Hepatocyte (in vitro differentiated cells): ENCODE measurements at regions not wholly inside any gene's neighbourhood (a gene's known extent, or its start where the extent isn't known, plus 50 kb on each side); places are given as distances from the start of the nearest gene placed in this dataset.
A peak's percentile ranks its signal among the peaks of the same experiment; 100 is the strongest.

ENCODE experiments used
- DNase-seq: peaks from one replicate; pipeline ENCODE4 v3.0.0-alpha.2; 2016; ENCODE audit warnings: low spot score
- H2AFZ ChIP-seq: fragments of 200-600 bp; sonication (generic); 2 replicates; pipeline ENCODE4 v1.6.0; 2016; ENCODE audit warnings: antibody characterized with exemption, mild to moderate bottlenecking
- H3K27ac ChIP-seq: fragments of 200-600 bp; sonication (generic); 2 replicates; pipeline ENCODE4 v1.5.1; 2016; ENCODE audit warnings: mild to moderate bottlenecking
- H3K27me3 ChIP-seq: fragments of 200-600 bp; sonication (generic); 2 replicates; pipeline ENCODE4 v1.6.1; 2016
- H3K36me3 ChIP-seq: fragments of 200-600 bp; sonication (generic); replicated peaks from 2 replicates; pipeline ENCODE4 v1.5.1; 2016; ENCODE audit warnings: low read depth; ENCODE audit not compliant: insufficient read depth
- H3K4me1 ChIP-seq: fragments of 200-600 bp; sonication (generic); 2 replicates; pipeline ENCODE4 v1.5.1; 2016; ENCODE audit warnings: mild to moderate bottlenecking, moderate library complexity; ENCODE audit not compliant: insufficient read depth
- H3K4me2 ChIP-seq: fragments of 200-600 bp; sonication (generic); 2 replicates; pipeline ENCODE4 v1.6.0; 2016
- H3K4me3 ChIP-seq: fragments of 200-600 bp; sonication (generic); 2 replicates; pipeline ENCODE4 v1.5.1; 2016; ENCODE audit warnings: mild to moderate bottlenecking
- H3K79me2 ChIP-seq: fragments of 200-600 bp; sonication (generic); 2 replicates; pipeline ENCODE4 v1.6.0; 2017; ENCODE audit warnings: mild to moderate bottlenecking
- H3K9me2 ChIP-seq: fragments of 200-600 bp; sonication (generic); replicated peaks from 2 replicates; pipeline ENCODE4 v1.6.0; 2017; ENCODE audit warnings: mild to moderate bottlenecking; ENCODE audit not compliant: insufficient read depth
- H3K9me3 ChIP-seq: fragments of 200-600 bp; sonication (generic); 2 replicates; pipeline ENCODE4 v1.5.1; 2016; ENCODE audit warnings: low read depth, mild to moderate bottlenecking
- H4K20me1 ChIP-seq: fragments of 200-600 bp; sonication (generic); 2 replicates; pipeline ENCODE4 v1.6.0; 2016; ENCODE audit warnings: mild to moderate bottlenecking; ENCODE audit not compliant: insufficient read depth, poor library complexity, severe bottlenecking
- EZH2 ChIP-seq: fragments of 200-600 bp; sonication (generic); IDR thresholded peaks from 2 replicates; pipeline ENCODE4 v1.6.1; 2016; ENCODE audit warnings: antibody characterized with exemption, mild to moderate bottlenecking, borderline replicate concordance
- EZH2phosphoT487 ChIP-seq: fragments of 200-600 bp; sonication (generic); IDR thresholded peaks from one replicate; pipeline ENCODE4 v1.6.1; 2018; ENCODE audit warnings: antibody characterized with exemption, mild to moderate bottlenecking, low read depth, moderate library complexity; ENCODE audit not compliant: unreplicated experiment, severe bottlenecking
- WGBS: methylation state at CpG from one replicate; pipeline ENCODE4 v1.1.6; 2016; ENCODE audit warnings: low lambda C conversion rate; ENCODE audit errors: missing lambda C conversion rate; 5-methylcytosine and 5-hydroxymethylcytosine counted together
- TF ChIP-seq, protein P1 (sequence below): fragments of 200-600 bp; sonication (generic); IDR thresholded peaks from 2 replicates; pipeline ENCODE4 v1.5.1; 2016; ENCODE audit warnings: antibody characterized with exemption, mild to moderate bottlenecking; ENCODE audit not compliant: poor library complexity

- no peak overlapping the region for H2AFZ ChIP-seq
- H3K4me1 ChIP-seq, result peaks cover 14% of the 10 kb centered on the region
- no peak overlapping the region for H3K4me3 ChIP-seq
- no peak overlapping the region for H3K27ac ChIP-seq
- H3K9me3 ChIP-seq, result no peaks in the 10 kb centered on the region
- no peaks in the 10 kb centered on the region for H3K79me2 ChIP-seq
- no peak for TF ChIP-seq EZH2phosphoT487
- TF ChIP-seq EZH2, result no peak
- TF ChIP-seq, protein P1, sequence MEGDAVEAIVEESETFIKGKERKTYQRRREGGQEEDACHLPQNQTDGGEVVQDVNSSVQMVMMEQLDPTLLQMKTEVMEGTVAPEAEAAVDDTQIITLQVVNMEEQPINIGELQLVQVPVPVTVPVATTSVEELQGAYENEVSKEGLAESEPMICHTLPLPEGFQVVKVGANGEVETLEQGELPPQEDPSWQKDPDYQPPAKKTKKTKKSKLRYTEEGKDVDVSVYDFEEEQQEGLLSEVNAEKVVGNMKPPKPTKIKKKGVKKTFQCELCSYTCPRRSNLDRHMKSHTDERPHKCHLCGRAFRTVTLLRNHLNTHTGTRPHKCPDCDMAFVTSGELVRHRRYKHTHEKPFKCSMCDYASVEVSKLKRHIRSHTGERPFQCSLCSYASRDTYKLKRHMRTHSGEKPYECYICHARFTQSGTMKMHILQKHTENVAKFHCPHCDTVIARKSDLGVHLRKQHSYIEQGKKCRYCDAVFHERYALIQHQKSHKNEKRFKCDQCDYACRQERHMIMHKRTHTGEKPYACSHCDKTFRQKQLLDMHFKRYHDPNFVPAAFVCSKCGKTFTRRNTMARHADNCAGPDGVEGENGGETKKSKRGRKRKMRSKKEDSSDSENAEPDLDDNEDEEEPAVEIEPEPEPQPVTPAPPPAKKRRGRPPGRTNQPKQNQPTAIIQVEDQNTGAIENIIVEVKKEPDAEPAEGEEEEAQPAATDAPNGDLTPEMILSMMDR, result no peak
- DNase-seq, result no peak
- H4K20me1 ChIP-seq, result no peaks in the 10 kb centered on the region
- H3K27me3 ChIP-seq, result no peaks in the 10 kb centered on the region
- no peaks in the 10 kb centered on the region for H3K36me3 ChIP-seq
- no peaks in the 10 kb centered on the region for H3K9me2 ChIP-seq
- H3K4me2 ChIP-seq, result no peak overlapping the region
- 99% methylated on average over 4 of the region's 4 CpGs for WGBS
Measured at GRCh38 chr6:17039266-17039665, 62.6 kb upstream of the STMND1 start.

DNA sequence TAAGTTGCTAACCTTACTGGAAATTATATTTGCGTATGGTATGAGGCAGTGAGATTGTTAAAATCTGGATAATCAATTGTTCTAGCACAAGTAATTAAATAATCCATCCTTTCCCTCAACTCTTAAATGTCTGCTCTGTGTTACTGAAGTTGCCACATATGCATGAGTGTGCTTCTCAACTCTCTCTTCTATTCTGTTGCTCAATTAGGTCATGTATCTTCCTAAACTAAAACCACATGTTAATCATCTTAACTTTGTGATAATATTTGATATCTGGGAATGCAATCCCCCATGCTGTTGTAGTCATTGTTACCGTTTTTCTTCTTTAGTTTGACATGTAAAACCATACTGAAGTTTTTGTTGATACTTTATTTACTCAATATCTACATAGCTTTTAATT lies 63.5 kb upstream of the STMND1 start:
- 64% methylated on average over 2 of the region's 2 CpGs for WGBS
- no peak overlapping the region for H3K27ac ChIP-seq

DNA sequence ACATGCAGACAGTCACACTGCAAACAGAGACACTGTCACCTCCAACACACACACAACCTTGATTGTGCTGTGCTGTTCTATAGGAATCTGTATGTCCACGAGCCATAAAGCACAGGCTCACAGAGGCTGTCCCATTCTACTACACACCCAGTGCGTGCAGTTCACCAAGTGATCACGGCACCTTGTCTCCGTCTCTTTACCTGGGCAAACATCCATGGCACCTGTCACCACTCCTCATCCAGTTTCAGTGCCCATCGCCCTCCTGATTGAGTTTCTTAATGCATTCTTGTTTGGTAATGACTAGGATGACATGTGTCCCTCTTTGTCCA lies 65.8 kb upstream of the STMND1 start:
- Histone ChIP-seq H3K27ac (peak overlapping the region; percentile 53), H3K9me2 (no peaks in the 10 kb centered on the region), H3K79me2 (no peaks in the 10 kb centered on the region), H4K20me1 (no peaks in the 10 kb centered on the region), H2AFZ (no peak overlapping the region), H3K4me2 (peak overlapping the region; percentile 51), H3K27me3 (no peaks in the 10 kb centered on the region), H3K36me3 (no peaks in the 10 kb centered on the region), H3K9me3 (no peaks in the 10 kb centered on the region), H3K4me1 (peaks cover 10% of the 10 kb centered on the region), H3K4me3 (no peak overlapping the region)
- DNase-seq, result no peak
- whole genome bisulfite sequencing, result 90% methylated on average over 5 of the region's 5 CpGs
- no peak for TF ChIP-seq EZH2
- TF ChIP-seq, protein P1, result no peak

More for the DNA sequence above, 63.5 kb upstream of the STMND1 start:
- no peaks in the 10 kb centered on the region for H3K9me2 ChIP-seq
- TF ChIP-seq EZH2 (no peak), EZH2phosphoT487 (no peak)
- TF ChIP-seq, protein P1, result no peak
- no peaks in the 10 kb centered on the region for H4K20me1 ChIP-seq
- no peaks in the 10 kb centered on the region for H3K27me3 ChIP-seq
- H3K4me2 ChIP-seq, result no peak overlapping the region
- H3K4me1 ChIP-seq, result peaks cover 14% of the 10 kb centered on the region
- no peaks in the 10 kb centered on the region for H3K36me3 ChIP-seq
- no peak for DNase-seq
- H2AFZ ChIP-seq, result no peak overlapping the region
- H3K79me2 ChIP-seq, result no peaks in the 10 kb centered on the region
- H3K9me3 ChIP-seq, result no peaks in the 10 kb centered on the region
- H3K4me3 ChIP-seq, result no peak overlapping the region
